ENCODE measurements at regions not wholly inside any gene's neighbourhood (a gene's known extent, or its start where the extent isn't known, plus 50 kb on each side); places are given as distances from the start of the nearest gene placed in this dataset.

GRCh38 chr20:19008497-19008896 is 194.9 kb downstream of the SCP2D1 start:
- Histone ChIP-seq H3K23me2 (ENCODE audit: low read depth, low read length) (no peaks in the 10 kb centered on the region), H4K5ac (ENCODE audit: insufficient read length, low read depth, low read length) (no peak overlapping the region), H3K4me2 (ENCODE audit: insufficient read depth in 1 of 2, low read depth in 2 of 2, low read length in 2 of 2) (no peak overlapping the region), H3K14ac (ENCODE audit: insufficient read length) (no peak overlapping the region), H3K9ac (replicated peaks in 1 of 4; ENCODE audit: extremely low read depth in 1 of 4, low read depth in 3 of 4, low read length in 3 of 4) (no peak overlapping the region), H3K79me1 (ENCODE audit: low read depth, low read length) (no peaks in the 10 kb centered on the region), H3K23ac (ENCODE audit: insufficient read length) (no peak overlapping the region), H3K18ac (ENCODE audit: extremely low read depth, low read length) (no peak overlapping the region), H3K4me1 (replicated peaks in 1 of 4; ENCODE audit: control insufficient read depth in 3 of 4, insufficient read depth in 4 of 4, low read length in 3 of 4) (0 out of 7 replicates have a peak, but pooled peaks cover 0 to 3% (median 0%) of the 10 kb centered on the region in 4 experiments), H3K36me3 (ENCODE audit: control insufficient read depth in 2 of 4, insufficient read depth in 4 of 4, low read length in 3 of 4) (no peaks in the 10 kb centered on the region), H2BK5ac (ENCODE audit: low read depth, low read length) (no peak overlapping the region), H2AFZ (ENCODE audit: low read length) (no peak overlapping the region), H4K20me1 (replicated peaks in 1 of 2; ENCODE audit: control insufficient read depth in 1 of 2, insufficient read depth in 2 of 2, low read length in 2 of 2) (no peaks in the 10 kb centered on the region), H4K91ac (replicated peaks; ENCODE audit: insufficient read length, low read length) (no peak overlapping the region), H3K4ac (replicated peaks; ENCODE audit: insufficient read length, low read depth, low read length) (no peak overlapping the region), H2BK20ac (ENCODE audit: low read length) (no peak overlapping the region), H3K27ac (ENCODE audit: low read depth, low read length) (no peak overlapping the region), H3K27me3 (replicated peaks in 1 of 4; ENCODE audit: control insufficient read depth in 3 of 4, extremely low read depth in 1 of 4, insufficient read depth in 3 of 4, low read length in 3 of 4) (no peaks in the 10 kb centered on the region), H2BK12ac (ENCODE audit: low read depth, low read length) (no peak overlapping the region), H2BK120ac (replicated peaks; ENCODE audit: low read depth, low read length) (no peak overlapping the region), H3K79me2 (ENCODE audit: control insufficient read depth in 1 of 2, insufficient read depth in 2 of 2, low read length in 2 of 2) (no peaks in the 10 kb centered on the region), H2AK5ac (ENCODE audit: low read depth, low read length) (no peak overlapping the region), H3K56ac (replicated peaks; ENCODE audit: insufficient read length, low read depth, low read length) (no peak overlapping the region), H2BK15ac (ENCODE audit: low read length) (no peak overlapping the region), H3K9me3 (ENCODE audit: insufficient read depth in 2 of 2, low read depth in 1 of 2, low read length in 1 of 2) (no peaks in the 10 kb centered on the region), H3K4me3 (ENCODE audit: extremely low read depth in 1 of 4, insufficient read depth in 2 of 4, low read depth in 3 of 4, low read length in 4 of 4) (no peak overlapping the region), H4K8ac (ENCODE audit: extremely low read depth, insufficient read depth, low read length) (no peak overlapping the region)
- DNase-seq (ENCODE audit: low read depth in 1 of 2, low spot score in 2 of 2) (no peak), FAIRE-seq (no peak)
- CTCF ChIA-PET (ENCODE audit: partially characterized antibody) = interaction anchor here (2.0 kb wide), 1 partner anchor 104 kb away, joined by 6 read pairs; no protein-coding TSS in a partner anchor
- WGBS, 2 experiments (ENCODE audit: extremely low coverage in 1 of 2, insufficient coverage in 1 of 2, insufficient read length in 1 of 2, insufficient replicate concordance in 2 of 2, low coverage in 1 of 2, low lambda C conversion rate in 2 of 2, missing lambda C conversion rate in 1 of 2) = 84% methylated on average over 5 of the region's 5 CpGs; no CpG with 5 or more reads in 1 of the 2 experiments
- POLR2A ChIA-PET (ENCODE audit: partially characterized antibody) = no interaction called here
- TF ChIP-seq ASH2L (IDR thresholded peaks at IDR 0.05; ENCODE audit: low read length) = no peak
- TF ChIP-seq SP2 (IDR thresholded peaks at IDR 0.05; ENCODE audit: low read length) = no peak
- TF ChIP-seq MAX (IDR thresholded peaks at IDR 0.05) = no peak
- TF ChIP-seq HDAC6 (IDR thresholded peaks at IDR 0.05; ENCODE audit: low read depth, low read length) = no peak
- no peak for TF ChIP-seq SUZ12 (IDR thresholded peaks at IDR 0.05; ENCODE audit: low read length)

Data from H1 (cell line).